ENCODE measurements at regions not wholly inside any gene's neighbourhood (a gene's known extent, or its start where the extent isn't known, plus 50 kb on each side); places are given as distances from the start of the nearest gene placed in this dataset.
"Not testable (repeated sequence)": the region's sequence is repeated elsewhere in the genome, so short reads cannot be mapped to it uniquely, and the experiment has no call there.

DNA sequence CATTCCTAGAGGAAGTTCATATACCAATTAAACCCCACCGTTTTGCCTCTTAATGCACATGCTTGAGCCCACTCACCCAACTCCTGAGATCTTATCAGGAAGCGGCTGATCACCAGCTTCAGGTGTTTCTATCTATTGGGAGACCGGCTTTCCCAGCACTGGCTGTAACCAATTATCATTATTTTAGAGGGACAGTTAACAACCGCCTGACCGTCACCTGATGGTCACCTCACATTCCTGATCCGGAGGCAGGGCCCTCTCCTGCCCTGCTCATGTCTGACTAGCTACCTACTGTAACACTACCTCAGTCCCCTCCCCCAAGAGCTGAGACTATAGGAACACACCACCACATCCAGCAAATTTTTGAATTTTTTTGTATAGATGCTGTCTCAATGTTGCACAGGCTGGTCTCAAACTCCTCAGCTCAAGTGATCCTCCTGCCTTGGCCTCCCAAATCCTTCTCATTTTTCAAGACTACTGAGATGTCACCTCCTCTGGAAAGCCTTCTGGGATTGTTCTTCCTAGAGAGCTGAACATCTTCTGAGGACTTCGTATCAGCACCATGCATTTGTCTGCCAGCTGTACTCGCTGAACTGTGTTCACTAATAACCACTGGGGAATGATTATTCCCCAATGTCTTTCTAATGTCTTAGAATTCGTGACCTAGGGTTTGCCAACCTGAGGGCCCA is 84.8 kb downstream of the LSM3 start:
- no peak for DNase-seq (ENCODE audit: low spot score)
- no peaks in the 10 kb centered on the region for H3K4me1 Mint-ChIP-seq (ENCODE audit: low read depth)
- no peaks in the 10 kb centered on the region for H3K9me3 Mint-ChIP-seq
- H3K27me3 Mint-ChIP-seq (ENCODE audit: low read depth): peaks cover 11% of the 10 kb centered on the region
- intact Hi-C loops (cut with micrococcal nuclease): loop anchor here (5.0 kb wide), 1 partner anchor 659 kb away; no protein-coding TSS in a partner anchor
- H3K27ac Mint-ChIP-seq: no peak overlapping the region
- no peak overlapping the region for H3K4me3 Mint-ChIP-seq (ENCODE audit: low read depth)
- H3K36me3 Mint-ChIP-seq (ENCODE audit: low read depth): no peaks in the 10 kb centered on the region

- Mint-ChIP-seq H3K27ac (no peak overlapping the region), H3K4me3 (ENCODE audit: low read depth) (no peak overlapping the region), H3K9me3 (no peaks in the 10 kb centered on the region), H3K36me3 (ENCODE audit: low read depth) (no peaks in the 10 kb centered on the region), H3K27me3 (ENCODE audit: low read depth) (peaks cover 19% of the 10 kb centered on the region), H3K4me1 (ENCODE audit: low read depth) (no peaks in the 10 kb centered on the region)
- intact Hi-C loops (cut with micrococcal nuclease): no loop called here
- DNase-seq (ENCODE audit: low spot score): no peak
Observed at GRCh38 chr3:14265246-14265962, 86.8 kb downstream of the LSM3 start.

- intact Hi-C loops (cut with micrococcal nuclease): no loop called here
Observed at GRCh38 chr3:14266361-14266760, 87.7 kb downstream of the LSM3 start.

GRCh38 chr3:14267976-14268375 is 89.4 kb downstream of the LSM3 start:
- DNase-seq (ENCODE audit: low spot score): no peak
- no peak overlapping the region for H3K27ac Mint-ChIP-seq
- H3K36me3 Mint-ChIP-seq (ENCODE audit: low read depth): no peaks in the 10 kb centered on the region
- H3K4me1 Mint-ChIP-seq (ENCODE audit: low read depth): no peaks in the 10 kb centered on the region
- H3K27me3 Mint-ChIP-seq (ENCODE audit: low read depth): peaks cover 11% of the 10 kb centered on the region
- no peaks in the 10 kb centered on the region for H3K9me3 Mint-ChIP-seq
- intact Hi-C loops (cut with micrococcal nuclease): no loop called here
- no peak overlapping the region for H3K4me3 Mint-ChIP-seq (ENCODE audit: low read depth)

More at GRCh38 chr3:14266361-14266760, 87.7 kb downstream of the LSM3 start:
- DNase-seq (ENCODE audit: low spot score): no peak
- Mint-ChIP-seq H3K27me3 (ENCODE audit: low read depth) (peaks cover 19% of the 10 kb centered on the region), H3K4me1 (ENCODE audit: low read depth) (no peaks in the 10 kb centered on the region), H3K36me3 (ENCODE audit: low read depth) (no peaks in the 10 kb centered on the region), H3K4me3 (ENCODE audit: low read depth) (no peak overlapping the region), H3K27ac (no peak overlapping the region), H3K9me3 (no peaks in the 10 kb centered on the region)

DNA sequence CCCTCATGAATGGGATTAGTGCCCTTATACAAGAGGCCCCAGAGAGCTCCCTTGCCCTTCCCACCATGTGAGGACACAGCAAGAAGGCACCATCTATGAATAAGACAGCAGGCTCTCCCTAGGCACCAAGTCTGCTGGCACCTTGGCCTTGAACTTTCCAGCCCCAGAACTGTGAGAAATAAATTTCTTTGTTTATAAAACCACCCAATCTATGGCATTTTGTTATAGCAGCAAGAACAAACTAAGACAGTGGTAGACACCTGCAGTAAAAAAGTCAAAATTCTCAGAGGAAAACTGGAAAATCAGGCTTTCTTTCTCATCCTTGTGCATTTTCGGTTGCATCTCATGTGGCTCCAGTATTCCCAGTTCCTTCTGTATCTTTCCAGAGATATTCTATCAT is 90.3 kb downstream of the LSM3 start:
- Mint-ChIP-seq H3K4me1 (ENCODE audit: low read depth) (no peaks in the 10 kb centered on the region), H3K27me3 (ENCODE audit: low read depth) (peaks cover 11% of the 10 kb centered on the region), H3K9me3 (no peaks in the 10 kb centered on the region), H3K27ac (no peak overlapping the region), H3K4me3 (ENCODE audit: low read depth) (no peak overlapping the region), H3K36me3 (ENCODE audit: low read depth) (no peaks in the 10 kb centered on the region)
- intact Hi-C loops (cut with micrococcal nuclease): no loop called here
- DNase-seq (ENCODE audit: low spot score): no peak

- H3K27ac Mint-ChIP-seq; H3K9me3 Mint-ChIP-seq; H3K4me3 Mint-ChIP-seq (ENCODE audit: low read depth); DNase-seq (ENCODE audit: low spot score); H3K4me1 Mint-ChIP-seq (ENCODE audit: low read depth); intact Hi-C loops (cut with micrococcal nuclease); H3K27me3 Mint-ChIP-seq (ENCODE audit: low read depth); H3K36me3 Mint-ChIP-seq (ENCODE audit: low read depth): not testable (repeated sequence)
Observed at GRCh38 chr3:14272041-14272958, 93.7 kb downstream of the LSM3 start.

GRCh38 chr3:14272959-14273560 is 94.4 kb downstream of the LSM3 start:
- not testable (repeated sequence) for H3K27ac Mint-ChIP-seq; H3K4me3 Mint-ChIP-seq (ENCODE audit: low read depth)

GRCh38 chr3:14273901-14274611 is 95.4 kb downstream of the LSM3 start:
- H3K4me1 Mint-ChIP-seq (ENCODE audit: low read depth): no peaks in the 10 kb centered on the region
- no peak for DNase-seq (ENCODE audit: low spot score)
- intact Hi-C loops (cut with micrococcal nuclease): no loop called here
- H3K27me3 Mint-ChIP-seq (ENCODE audit: low read depth): peaks cover 8% of the 10 kb centered on the region
- H3K4me3 Mint-ChIP-seq (ENCODE audit: low read depth): no peak overlapping the region
- no peaks in the 10 kb centered on the region for H3K36me3 Mint-ChIP-seq (ENCODE audit: low read depth)
- no peaks in the 10 kb centered on the region for H3K9me3 Mint-ChIP-seq
- no peak overlapping the region for H3K27ac Mint-ChIP-seq

More at GRCh38 chr3:14272959-14273560, 94.4 kb downstream of the LSM3 start:
- DNase-seq (ENCODE audit: low spot score); H3K36me3 Mint-ChIP-seq (ENCODE audit: low read depth); H3K4me1 Mint-ChIP-seq (ENCODE audit: low read depth); H3K27me3 Mint-ChIP-seq (ENCODE audit: low read depth); intact Hi-C loops (cut with micrococcal nuclease); H3K9me3 Mint-ChIP-seq: not testable (repeated sequence)

DNA sequence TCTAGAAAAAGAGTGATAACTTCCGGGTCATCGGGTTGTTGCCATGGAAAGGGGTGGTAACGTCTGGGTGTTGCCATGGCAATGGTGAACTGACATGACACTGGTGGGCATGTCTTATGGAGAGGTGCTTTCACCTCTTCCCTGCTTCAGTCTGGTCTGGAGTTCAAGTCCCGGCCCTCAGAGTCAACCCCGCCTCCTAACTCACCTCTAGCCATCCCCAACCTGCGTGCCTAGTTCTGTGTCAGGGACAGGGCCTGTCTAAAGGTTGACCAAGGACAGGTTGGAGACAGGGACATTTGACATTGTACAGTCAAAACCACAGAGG is 96.0 kb downstream of the LSM3 start:
- H3K9me3 Mint-ChIP-seq: no peaks in the 10 kb centered on the region
- intact Hi-C loops (cut with micrococcal nuclease): no loop called here
- H3K27ac Mint-ChIP-seq: no peak overlapping the region
- H3K4me1 Mint-ChIP-seq (ENCODE audit: low read depth): no peaks in the 10 kb centered on the region
- peaks cover 4% of the 10 kb centered on the region for H3K27me3 Mint-ChIP-seq (ENCODE audit: low read depth)
- no peaks in the 10 kb centered on the region for H3K36me3 Mint-ChIP-seq (ENCODE audit: low read depth)
- no peak overlapping the region for H3K4me3 Mint-ChIP-seq (ENCODE audit: low read depth)
- DNase-seq (ENCODE audit: low spot score): no peak

DNA sequence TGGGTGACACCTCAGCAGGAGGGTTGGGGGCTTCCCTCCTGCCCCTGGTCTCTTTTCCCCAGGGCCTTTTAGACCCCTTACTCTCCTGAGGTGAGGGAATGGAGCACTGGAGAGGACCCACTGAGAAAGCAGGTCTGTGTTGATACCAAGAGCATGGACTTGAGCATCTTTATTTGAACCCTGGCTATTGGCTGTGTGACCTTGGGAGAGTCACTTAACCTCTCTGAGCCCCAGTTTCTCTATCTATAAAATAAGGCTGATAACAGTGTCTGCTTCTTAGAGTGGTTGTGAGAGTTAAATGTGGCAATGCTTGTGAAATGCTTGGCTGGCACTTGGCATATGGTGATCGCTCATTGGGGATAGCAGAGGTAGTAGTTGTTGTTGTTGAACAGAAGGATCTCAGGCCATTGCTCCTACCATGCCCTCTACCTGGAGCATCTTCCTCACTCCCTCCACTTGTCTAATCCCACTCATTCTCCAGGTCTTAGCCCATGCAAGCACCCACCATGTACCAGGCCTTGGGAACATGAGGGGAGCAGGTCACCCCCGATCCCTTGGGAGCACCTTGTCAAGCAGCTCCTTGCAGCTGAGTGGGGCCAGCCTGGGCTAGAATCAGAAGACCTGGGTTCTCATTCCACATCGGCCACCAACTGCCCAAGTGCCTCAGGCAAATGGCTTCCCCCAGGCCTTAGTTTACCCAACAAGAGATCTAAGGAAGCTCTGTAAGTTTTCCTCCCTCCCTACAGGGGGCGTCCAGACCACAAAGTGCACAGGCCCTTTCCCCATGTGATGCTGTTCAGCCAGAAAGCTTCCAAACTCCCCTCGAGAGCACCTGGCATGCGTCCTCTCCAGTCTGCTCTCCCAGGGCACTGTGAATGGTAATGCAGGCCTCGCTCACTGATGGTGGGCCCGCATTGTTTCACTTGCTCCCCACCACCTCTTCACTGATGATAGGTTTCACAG is 96.7 kb downstream of the LSM3 start:
- Mint-ChIP-seq H3K9me3 (no peaks in the 10 kb centered on the region), H3K4me1 (ENCODE audit: low read depth) (no peaks in the 10 kb centered on the region), H3K36me3 (ENCODE audit: low read depth) (no peaks in the 10 kb centered on the region), H3K4me3 (ENCODE audit: low read depth) (no peak overlapping the region), H3K27me3 (ENCODE audit: low read depth) (peaks cover under 1% of the 10 kb centered on the region), H3K27ac (no peak overlapping the region)
- DNase-seq (ENCODE audit: low spot score): no peak
- intact Hi-C loops (cut with micrococcal nuclease): no loop called here

DNA sequence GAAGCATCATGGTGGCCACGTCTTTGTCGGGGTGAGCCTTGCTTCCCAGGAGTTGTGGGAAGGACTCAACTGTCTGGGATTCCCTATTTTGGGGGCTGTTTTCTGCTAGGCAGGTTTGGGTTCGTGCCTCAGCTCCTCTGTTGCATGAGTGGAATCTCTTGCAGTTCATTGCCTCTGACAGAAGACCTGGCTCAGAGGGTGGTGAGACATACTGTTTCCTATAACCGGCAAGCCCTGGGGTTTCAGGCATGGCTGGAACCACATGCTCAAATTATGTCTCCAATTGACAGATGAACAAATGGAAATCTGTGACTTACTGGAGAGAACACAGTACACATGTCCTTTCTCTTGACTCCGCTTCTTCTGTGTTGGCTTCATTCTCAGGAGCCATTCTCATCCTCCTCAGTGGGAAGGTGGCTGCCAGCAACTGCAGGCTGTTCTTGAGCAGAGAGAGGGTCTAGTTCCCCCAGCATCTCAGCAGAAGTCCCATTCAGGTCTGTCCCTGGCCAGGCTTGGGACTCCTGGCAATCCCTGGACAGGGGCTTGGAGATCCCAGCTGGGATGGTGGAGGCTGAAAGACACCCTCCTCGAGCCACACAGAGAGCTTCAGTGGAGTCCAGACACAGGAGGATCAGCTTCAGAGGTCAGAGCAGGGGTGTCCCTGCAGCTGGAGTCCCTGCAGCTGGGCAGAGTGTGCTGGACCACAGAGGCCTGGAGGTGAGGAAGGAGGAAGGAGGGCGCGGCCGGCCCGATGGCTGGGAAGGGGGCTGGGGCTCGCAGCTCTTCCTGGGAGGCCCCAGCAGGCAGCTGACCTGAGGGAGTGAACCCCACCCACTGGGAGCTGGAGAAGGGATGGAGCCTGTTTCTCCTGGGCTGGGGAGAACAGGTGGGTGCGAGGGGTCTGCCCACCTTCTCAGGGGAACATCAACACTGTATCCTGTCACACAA is 97.6 kb downstream of the LSM3 start:
- Mint-ChIP-seq H3K4me3 (ENCODE audit: low read depth) (no peak overlapping the region), H3K9me3 (no peaks in the 10 kb centered on the region), H3K27ac (no peak overlapping the region), H3K36me3 (ENCODE audit: low read depth) (no peaks in the 10 kb centered on the region), H3K4me1 (ENCODE audit: low read depth) (no peaks in the 10 kb centered on the region), H3K27me3 (ENCODE audit: low read depth) (no peaks in the 10 kb centered on the region)
- DNase-seq (ENCODE audit: low spot score): no peak
- intact Hi-C loops (cut with micrococcal nuclease): no loop called here
